Stomach (tissue), 4 donors: ENCODE measurements at regions not wholly inside any gene's neighbourhood (a gene's known extent, or its start where the extent isn't known, plus 50 kb on each side); places are given as distances from the start of the nearest gene placed in this dataset.

Experiments used
- EP300 ChIP-seq: sonication (generic); formaldehyde crosslinking; IDR thresholded peaks from one replicate; pipeline ENCODE4 v1.6.1; 2017; ENCODE audit warnings: antibody characterized with exemption
- POLR2A ChIP-seq, 4 donors: fragments of 450-650 bp; IDR thresholded peaks; one replicate each; pipeline ENCODE4 v1.6.1; 2016; ENCODE audit warnings: antibody characterized with exemption in 4 of 4, control low read depth in 2 of 4, mild to moderate bottlenecking in 1 of 4, moderate library complexity in 1 of 4
- POLR2AphosphoS5 ChIP-seq, 3 donors: sonication (generic); formaldehyde crosslinking; IDR thresholded peaks; one replicate each; pipeline ENCODE4 v1.6.1; 2016; ENCODE audit warnings: antibody characterized with exemption in 3 of 3
- TF ChIP-seq, protein P1 (sequence below), 7 experiments: fragments of 450-650 bp in 4 of 7; fragments of 200-600 bp in 3 of 7; sonication (generic) in 3 of 7; IDR thresholded peaks; one replicate each; pipeline ENCODE4 v1.5.1; 2016 to 2019; ENCODE audit warnings: antibody characterized with exemption in 7 of 7, control low read depth in 2 of 7, mild to moderate bottlenecking in 1 of 7

DNA sequence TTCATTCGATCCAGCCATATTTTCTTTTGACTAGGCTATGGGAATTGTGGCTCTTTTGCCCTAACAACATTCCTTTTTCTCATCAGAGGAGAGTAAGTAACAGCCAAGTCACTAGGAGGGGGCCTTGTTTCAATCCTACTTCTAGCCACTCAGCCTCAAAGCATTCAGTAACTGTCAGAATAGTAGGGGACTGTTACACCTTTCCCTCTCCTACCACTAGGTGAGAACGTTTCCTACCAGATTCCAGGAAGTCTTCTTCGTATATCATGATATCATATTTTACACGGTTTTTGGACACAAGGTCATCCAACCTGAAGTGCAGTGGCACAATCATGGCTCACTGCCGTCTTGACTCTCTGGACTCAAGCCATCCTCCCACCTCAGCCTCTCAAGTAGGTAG is 171.3 kb upstream of the CDH12 start:
- no peak for TF ChIP-seq POLR2A (IDR thresholded peaks at IDR 0.05)
- no peak for TF ChIP-seq POLR2AphosphoS5 (IDR thresholded peaks at IDR 0.05)
- TF ChIP-seq EP300, result no peak
- TF ChIP-seq, protein P1, sequence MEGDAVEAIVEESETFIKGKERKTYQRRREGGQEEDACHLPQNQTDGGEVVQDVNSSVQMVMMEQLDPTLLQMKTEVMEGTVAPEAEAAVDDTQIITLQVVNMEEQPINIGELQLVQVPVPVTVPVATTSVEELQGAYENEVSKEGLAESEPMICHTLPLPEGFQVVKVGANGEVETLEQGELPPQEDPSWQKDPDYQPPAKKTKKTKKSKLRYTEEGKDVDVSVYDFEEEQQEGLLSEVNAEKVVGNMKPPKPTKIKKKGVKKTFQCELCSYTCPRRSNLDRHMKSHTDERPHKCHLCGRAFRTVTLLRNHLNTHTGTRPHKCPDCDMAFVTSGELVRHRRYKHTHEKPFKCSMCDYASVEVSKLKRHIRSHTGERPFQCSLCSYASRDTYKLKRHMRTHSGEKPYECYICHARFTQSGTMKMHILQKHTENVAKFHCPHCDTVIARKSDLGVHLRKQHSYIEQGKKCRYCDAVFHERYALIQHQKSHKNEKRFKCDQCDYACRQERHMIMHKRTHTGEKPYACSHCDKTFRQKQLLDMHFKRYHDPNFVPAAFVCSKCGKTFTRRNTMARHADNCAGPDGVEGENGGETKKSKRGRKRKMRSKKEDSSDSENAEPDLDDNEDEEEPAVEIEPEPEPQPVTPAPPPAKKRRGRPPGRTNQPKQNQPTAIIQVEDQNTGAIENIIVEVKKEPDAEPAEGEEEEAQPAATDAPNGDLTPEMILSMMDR (IDR thresholded peaks at IDR 0.05), result no peak
